ENCODE measurements at regions not wholly inside any gene's neighbourhood (a gene's known extent, or its start where the extent isn't known, plus 50 kb on each side); places are given as distances from the start of the nearest gene placed in this dataset.

- no peak for DNase-seq
- H3K23ac ChIP-seq (ENCODE audit: low read length in 2 of 2) = no peak overlapping the region
- no peaks in the 10 kb centered on the region for H3K9me3 ChIP-seq (ENCODE audit: control insufficient read depth, low read length)
- no peak overlapping the region for H2BK12ac ChIP-seq (ENCODE audit: low read length in 2 of 2)
- no peak overlapping the region for H4K8ac ChIP-seq (ENCODE audit: low read length)
- no peaks in the 10 kb centered on the region for H3K4me1 ChIP-seq (ENCODE audit: control insufficient read depth, insufficient read depth, low read depth, low read length)
- 100% methylated on average over 2 of the region's 2 CpGs for WGBS
- H3K14ac ChIP-seq (ENCODE audit: low read length in 2 of 2) = no peak overlapping the region
- H3K79me1 ChIP-seq (replicated peaks; ENCODE audit: low read length, poor library complexity, severe bottlenecking) = no peaks in the 10 kb centered on the region
- H3K9ac ChIP-seq (ENCODE audit: low read length) = no peak overlapping the region
- no peak overlapping the region for H2BK15ac ChIP-seq (ENCODE audit: low read depth, poor library complexity, severe bottlenecking)
- no peak overlapping the region for H4K91ac ChIP-seq (ENCODE audit: low read length)
- H3K4ac ChIP-seq (ENCODE audit: low read depth in 1 of 2, low read length in 2 of 2) = no peak overlapping the region
- H2AFZ ChIP-seq (ENCODE audit: low read depth, low read length) = no peak overlapping the region
- no peak overlapping the region for H2BK120ac ChIP-seq (ENCODE audit: low read depth, low read length)
- H2AK5ac ChIP-seq (ENCODE audit: low read length, severe bottlenecking) = no peak overlapping the region
- H2BK5ac ChIP-seq (ENCODE audit: low read depth, low read length, poor library complexity, severe bottlenecking) = no peak overlapping the region
- H3K18ac ChIP-seq (ENCODE audit: low read depth in 1 of 2, low read length in 2 of 2) = no peak overlapping the region
- no peak overlapping the region for H3K4me3 ChIP-seq (ENCODE audit: insufficient read depth in 1 of 2, low read depth in 1 of 2, low read length in 2 of 2)
- no peak overlapping the region for H3K27ac ChIP-seq (ENCODE audit: low read length, poor library complexity, severe bottlenecking)
- peaks cover 0 to 7% of the 10 kb centered on the region in 2 experiments for H3K27me3 ChIP-seq (ENCODE audit: control insufficient read depth in 1 of 2, insufficient read depth in 1 of 2, low read length in 2 of 2)
- no peaks in the 10 kb centered on the region for H3K36me3 ChIP-seq (ENCODE audit: control insufficient read depth in 1 of 2, insufficient read depth in 2 of 2, low read depth in 1 of 2, low read length in 2 of 2)
- no peak overlapping the region for H3K4me2 ChIP-seq (ENCODE audit: low read length, poor library complexity, severe bottlenecking)
Measured at GRCh38 chr9:108275906-108276305, 579.9 kb downstream of the ACTL7B start.

GRCh38 chr9:108274971-108275370 is 580.8 kb downstream of the ACTL7B start:
- Histone ChIP-seq H3K79me1 (replicated peaks; ENCODE audit: low read length, poor library complexity, severe bottlenecking) (no peaks in the 10 kb centered on the region), H3K4ac (ENCODE audit: low read depth in 1 of 2, low read length in 2 of 2) (no peak overlapping the region), H3K4me2 (ENCODE audit: low read length, poor library complexity, severe bottlenecking) (no peak overlapping the region), H4K8ac (ENCODE audit: low read length) (no peak overlapping the region), H2BK12ac (ENCODE audit: low read length in 2 of 2) (no peak overlapping the region), H3K27me3 (ENCODE audit: control insufficient read depth in 1 of 2, insufficient read depth in 1 of 2, low read length in 2 of 2) (peaks cover 0 to 7% of the 10 kb centered on the region in 2 experiments), H3K14ac (ENCODE audit: low read length in 2 of 2) (no peak overlapping the region), H3K18ac (ENCODE audit: low read depth in 1 of 2, low read length in 2 of 2) (no peak overlapping the region), H2AFZ (ENCODE audit: low read depth, low read length) (no peak overlapping the region), H2BK120ac (ENCODE audit: low read depth, low read length) (no peak overlapping the region), H2BK15ac (ENCODE audit: low read depth, poor library complexity, severe bottlenecking) (no peak overlapping the region), H4K91ac (ENCODE audit: low read length) (no peak overlapping the region), H3K9ac (ENCODE audit: low read length) (no peak overlapping the region), H3K23ac (ENCODE audit: low read length in 2 of 2) (no peak overlapping the region), H3K9me3 (ENCODE audit: control insufficient read depth, low read length) (no peaks in the 10 kb centered on the region), H3K4me1 (ENCODE audit: control insufficient read depth, insufficient read depth, low read depth, low read length) (no peaks in the 10 kb centered on the region), H3K27ac (ENCODE audit: low read length, poor library complexity, severe bottlenecking) (no peak overlapping the region), H3K36me3 (ENCODE audit: control insufficient read depth in 1 of 2, insufficient read depth in 2 of 2, low read depth in 1 of 2, low read length in 2 of 2) (no peaks in the 10 kb centered on the region), H2BK5ac (ENCODE audit: low read depth, low read length, poor library complexity, severe bottlenecking) (no peak overlapping the region), H2AK5ac (ENCODE audit: low read length, severe bottlenecking) (no peak overlapping the region), H3K4me3 (ENCODE audit: insufficient read depth in 1 of 2, low read depth in 1 of 2, low read length in 2 of 2) (no peak overlapping the region)
- 89% methylated on average over 5 of the region's 5 CpGs for WGBS
- DNase-seq = no peak

- no peak overlapping the region for H3K4me2 ChIP-seq (ENCODE audit: low read length, poor library complexity, severe bottlenecking)
- H4K8ac ChIP-seq (ENCODE audit: low read length) = no peak overlapping the region
- H2AK5ac ChIP-seq (ENCODE audit: low read length, severe bottlenecking) = no peak overlapping the region
- H3K4me1 ChIP-seq (ENCODE audit: control insufficient read depth, insufficient read depth, low read depth, low read length) = no peaks in the 10 kb centered on the region
- H3K79me1 ChIP-seq (replicated peaks; ENCODE audit: low read length, poor library complexity, severe bottlenecking) = no peaks in the 10 kb centered on the region
- peak; percentile 69 for DNase-seq
- no peak overlapping the region for H3K18ac ChIP-seq (ENCODE audit: low read depth in 1 of 2, low read length in 2 of 2)
- H3K23ac ChIP-seq (ENCODE audit: low read length in 2 of 2) = no peak overlapping the region
- peaks cover 0 to 7% of the 10 kb centered on the region in 2 experiments for H3K27me3 ChIP-seq (ENCODE audit: control insufficient read depth in 1 of 2, insufficient read depth in 1 of 2, low read length in 2 of 2)
- peak overlapping the region in 1 of 2 experiments; percentile 63 for H2BK12ac ChIP-seq (ENCODE audit: low read length in 2 of 2)
- H2BK15ac ChIP-seq (ENCODE audit: low read depth, poor library complexity, severe bottlenecking) = no peak overlapping the region
- no peak overlapping the region for H3K4me3 ChIP-seq (ENCODE audit: insufficient read depth in 1 of 2, low read depth in 1 of 2, low read length in 2 of 2)
- 96% methylated on average over 2 of the region's 2 CpGs for WGBS
- no peak overlapping the region for H3K4ac ChIP-seq (ENCODE audit: low read depth in 1 of 2, low read length in 2 of 2)
- no peak overlapping the region for H3K9ac ChIP-seq (ENCODE audit: low read length)
- no peak overlapping the region for H3K27ac ChIP-seq (ENCODE audit: low read length, poor library complexity, severe bottlenecking)
- H3K36me3 ChIP-seq (ENCODE audit: control insufficient read depth in 1 of 2, insufficient read depth in 2 of 2, low read depth in 1 of 2, low read length in 2 of 2) = no peaks in the 10 kb centered on the region
- H2BK5ac ChIP-seq (ENCODE audit: low read depth, low read length, poor library complexity, severe bottlenecking) = no peak overlapping the region
- H3K14ac ChIP-seq (ENCODE audit: low read length in 2 of 2) = no peak overlapping the region
- no peaks in the 10 kb centered on the region for H3K9me3 ChIP-seq (ENCODE audit: control insufficient read depth, low read length)
- no peak overlapping the region for H4K91ac ChIP-seq (ENCODE audit: low read length)
- no peak overlapping the region for H2BK120ac ChIP-seq (ENCODE audit: low read depth, low read length)
- H2AFZ ChIP-seq (ENCODE audit: low read depth, low read length) = no peak overlapping the region
Measured at GRCh38 chr9:108273988-108274387, 581.8 kb downstream of the ACTL7B start.

- peak overlapping the region; percentile 46 for H3K4me2 ChIP-seq (ENCODE audit: low read length, poor library complexity, severe bottlenecking)
- H3K18ac ChIP-seq (ENCODE audit: low read depth in 1 of 2, low read length in 2 of 2) = peak overlapping the region in 1 of 2 experiments; percentile 50
- peak overlapping the region; percentile 93 for H3K9ac ChIP-seq (ENCODE audit: low read length)
- H2BK12ac ChIP-seq (ENCODE audit: low read length in 2 of 2) = peak overlapping the region; percentile 1 to 38
- peak; percentile 62 for DNase-seq
- H2BK120ac ChIP-seq (ENCODE audit: low read depth, low read length) = peak overlapping the region; percentile 73
- WGBS = 76% methylated on average over 7 of the region's 7 CpGs
- H4K91ac ChIP-seq (ENCODE audit: low read length) = no peak overlapping the region
- H3K23ac ChIP-seq (ENCODE audit: low read length in 2 of 2) = no peak overlapping the region
- peak overlapping the region; percentile 80 for H4K8ac ChIP-seq (ENCODE audit: low read length)
- peak overlapping the region; percentile 35 for H2BK15ac ChIP-seq (ENCODE audit: low read depth, poor library complexity, severe bottlenecking)
- H2BK5ac ChIP-seq (ENCODE audit: low read depth, low read length, poor library complexity, severe bottlenecking) = no peak overlapping the region
- H2AFZ ChIP-seq (ENCODE audit: low read depth, low read length) = peak overlapping the region; percentile 83
- peak overlapping the region in 1 of 2 experiments; percentile 64 for H3K4me3 ChIP-seq (ENCODE audit: insufficient read depth in 1 of 2, low read depth in 1 of 2, low read length in 2 of 2)
- peak overlapping the region in 1 of 2 experiments; percentile 67 for H3K4ac ChIP-seq (ENCODE audit: low read depth in 1 of 2, low read length in 2 of 2)
- H3K36me3 ChIP-seq (ENCODE audit: control insufficient read depth in 1 of 2, insufficient read depth in 2 of 2, low read depth in 1 of 2, low read length in 2 of 2) = no peaks in the 10 kb centered on the region
- no peak overlapping the region for H3K14ac ChIP-seq (ENCODE audit: low read length in 2 of 2)
- no peaks in the 10 kb centered on the region for H3K4me1 ChIP-seq (ENCODE audit: control insufficient read depth, insufficient read depth, low read depth, low read length)
- peaks cover 0 to 7% of the 10 kb centered on the region in 2 experiments for H3K27me3 ChIP-seq (ENCODE audit: control insufficient read depth in 1 of 2, insufficient read depth in 1 of 2, low read length in 2 of 2)
- no peaks in the 10 kb centered on the region for H3K9me3 ChIP-seq (ENCODE audit: control insufficient read depth, low read length)
- H3K27ac ChIP-seq (ENCODE audit: low read length, poor library complexity, severe bottlenecking) = peak overlapping the region; percentile 32
- H3K79me1 ChIP-seq (replicated peaks; ENCODE audit: low read length, poor library complexity, severe bottlenecking) = no peaks in the 10 kb centered on the region
- no peak overlapping the region for H2AK5ac ChIP-seq (ENCODE audit: low read length, severe bottlenecking)
Measured at GRCh38 chr9:108272349-108272899, 583.4 kb downstream of the ACTL7B start.
